Prostate gland (tissue), 2 donors: ENCODE measurements at regions not wholly inside any gene's neighbourhood (a gene's known extent, or its start where the extent isn't known, plus 50 kb on each side); places are given as distances from the start of the nearest gene placed in this dataset.

Experiments
- DNase-seq: peaks from one replicate; pipeline ENCODE4 v3.0.0-alpha.2; 2019; ENCODE audit warnings: low spot score
- H3K27ac ChIP-seq, 2 donors: fragments of 200-600 bp; sonication (generic); 2 replicates each; pipeline ENCODE4 v1.5.1; 2017 to 2019
- H3K27me3 ChIP-seq: fragments of 200-600 bp; sonication (generic); replicated peaks from 2 replicates; pipeline ENCODE4 v1.5.1; 2019; ENCODE audit not compliant: insufficient read depth
- H3K36me3 ChIP-seq, 2 donors: fragments of 200-600 bp; sonication (generic); 1 replicate in 1 of 2; 2 replicates in 1 of 2; pipeline versions ENCODE4 v1.5.1 to v1.8.1; 2017 to 2019
- H3K4me1 ChIP-seq: fragments of 200-600 bp; sonication (generic); replicated peaks from 2 replicates; pipeline ENCODE4 v1.5.1; 2019
- H3K4me3 ChIP-seq, 2 donors: fragments of 200-600 bp; sonication (generic); 2 replicates each; pipeline ENCODE4 v1.5.1; 2017 to 2019
- H3K9me3 ChIP-seq: fragments of 200-600 bp; sonication (generic); 2 replicates; pipeline ENCODE4 v1.5.1; 2017
- POLR2A ChIP-seq: fragments of 450-650 bp; IDR thresholded peaks from one replicate; pipeline ENCODE4 v1.6.1; 2016; ENCODE audit warnings: antibody characterized with exemption, mild to moderate bottlenecking
- POLR2AphosphoS5 ChIP-seq: sonication (generic); formaldehyde crosslinking; IDR thresholded peaks from one replicate; pipeline ENCODE4 v1.6.1; 2017; ENCODE audit warnings: antibody characterized with exemption
- WGBS: methylation state at CpG from one replicate; pipeline ENCODE4 v1.1.5; 2018; 5-methylcytosine and 5-hydroxymethylcytosine counted together
- intact Hi-C: fragments of 100-400 bp; cut with DNase I; formaldehyde crosslinking; loops from one replicate; pipeline ENCODE4 v1.14.2; 2022
- TF ChIP-seq, protein P1 (sequence below), 4 experiments: fragments of 200-600 bp in 2 of 4; fragments of 450-650 bp in 2 of 4; sonication (generic) in 2 of 4; IDR thresholded peaks; 1 replicate in 3 of 4; 2 replicates in 1 of 4; pipeline ENCODE4 v1.5.1; 2016 to 2019; ENCODE audit warnings: antibody characterized with exemption in 4 of 4, mild to moderate bottlenecking in 2 of 4, moderate library complexity in 2 of 4

- Histone ChIP-seq H3K4me3 (no peak overlapping the region), H3K27me3 (no peaks in the 10 kb centered on the region), H3K36me3 (no peaks in the 10 kb centered on the region), H3K9me3 (no peaks in the 10 kb centered on the region), H3K4me1 (no peaks in the 10 kb centered on the region), H3K27ac (no peak overlapping the region)
- intact Hi-C loops = no loop called here
- WGBS = 55% methylated on average over 3 of the region's 3 CpGs
- DNase-seq = no peak
- TF ChIP-seq POLR2AphosphoS5 (no peak), POLR2A (no peak)
- TF ChIP-seq, protein P1, sequence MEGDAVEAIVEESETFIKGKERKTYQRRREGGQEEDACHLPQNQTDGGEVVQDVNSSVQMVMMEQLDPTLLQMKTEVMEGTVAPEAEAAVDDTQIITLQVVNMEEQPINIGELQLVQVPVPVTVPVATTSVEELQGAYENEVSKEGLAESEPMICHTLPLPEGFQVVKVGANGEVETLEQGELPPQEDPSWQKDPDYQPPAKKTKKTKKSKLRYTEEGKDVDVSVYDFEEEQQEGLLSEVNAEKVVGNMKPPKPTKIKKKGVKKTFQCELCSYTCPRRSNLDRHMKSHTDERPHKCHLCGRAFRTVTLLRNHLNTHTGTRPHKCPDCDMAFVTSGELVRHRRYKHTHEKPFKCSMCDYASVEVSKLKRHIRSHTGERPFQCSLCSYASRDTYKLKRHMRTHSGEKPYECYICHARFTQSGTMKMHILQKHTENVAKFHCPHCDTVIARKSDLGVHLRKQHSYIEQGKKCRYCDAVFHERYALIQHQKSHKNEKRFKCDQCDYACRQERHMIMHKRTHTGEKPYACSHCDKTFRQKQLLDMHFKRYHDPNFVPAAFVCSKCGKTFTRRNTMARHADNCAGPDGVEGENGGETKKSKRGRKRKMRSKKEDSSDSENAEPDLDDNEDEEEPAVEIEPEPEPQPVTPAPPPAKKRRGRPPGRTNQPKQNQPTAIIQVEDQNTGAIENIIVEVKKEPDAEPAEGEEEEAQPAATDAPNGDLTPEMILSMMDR (IDR thresholded peaks at IDR 0.05) = no peak
These were observed 145.9 kb upstream of the FAM13C start for GRCh38 chr10:59508296-59508695.

DNA sequence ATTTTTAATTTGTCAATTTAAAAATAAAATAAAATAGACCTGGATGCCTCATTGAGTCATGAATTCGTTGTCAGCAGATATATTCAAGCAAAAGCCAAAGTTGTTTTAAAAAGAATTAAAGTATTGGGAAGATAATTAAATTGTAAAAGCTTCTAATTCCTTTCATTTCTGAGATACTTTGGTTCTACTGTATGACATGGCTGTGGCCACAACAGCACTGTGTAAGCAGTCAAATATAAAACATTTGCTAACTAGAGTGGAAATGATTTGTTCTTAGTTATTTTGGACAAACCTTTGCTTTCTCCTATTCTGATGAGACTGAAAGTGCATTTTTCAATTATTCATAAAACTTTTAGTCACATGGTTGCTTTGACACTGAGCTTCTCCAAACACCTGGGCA is 143.6 kb upstream of the FAM13C start:
- Histone ChIP-seq H3K4me3 (no peak overlapping the region), H3K4me1 (no peaks in the 10 kb centered on the region), H3K27ac (no peak overlapping the region), H3K36me3 (no peaks in the 10 kb centered on the region), H3K9me3 (no peaks in the 10 kb centered on the region), H3K27me3 (no peaks in the 10 kb centered on the region)
- TF ChIP-seq POLR2A (no peak), POLR2AphosphoS5 (no peak)
- TF ChIP-seq, protein P1 (IDR thresholded peaks at IDR 0.05) = no peak
- DNase-seq = no peak
- intact Hi-C loops = no loop called here
- 84% methylated on average over 1 of the region's 1 CpG for WGBS

GRCh38 chr10:59499460-59499859 is 137.1 kb upstream of the FAM13C start:
- TF ChIP-seq, protein P1 (IDR thresholded peaks at IDR 0.05) = no peak
- TF ChIP-seq POLR2AphosphoS5 = no peak
- TF ChIP-seq POLR2A = no peak
- Histone ChIP-seq H3K27me3 (no peaks in the 10 kb centered on the region), H3K4me3 (no peak overlapping the region), H3K4me1 (no peaks in the 10 kb centered on the region), H3K27ac (no peak overlapping the region), H3K36me3 (no peaks in the 10 kb centered on the region), H3K9me3 (no peaks in the 10 kb centered on the region)
- intact Hi-C loops = no loop called here
- no peak for DNase-seq
- 100% methylated on average over 1 of the region's 1 CpG for WGBS

DNA sequence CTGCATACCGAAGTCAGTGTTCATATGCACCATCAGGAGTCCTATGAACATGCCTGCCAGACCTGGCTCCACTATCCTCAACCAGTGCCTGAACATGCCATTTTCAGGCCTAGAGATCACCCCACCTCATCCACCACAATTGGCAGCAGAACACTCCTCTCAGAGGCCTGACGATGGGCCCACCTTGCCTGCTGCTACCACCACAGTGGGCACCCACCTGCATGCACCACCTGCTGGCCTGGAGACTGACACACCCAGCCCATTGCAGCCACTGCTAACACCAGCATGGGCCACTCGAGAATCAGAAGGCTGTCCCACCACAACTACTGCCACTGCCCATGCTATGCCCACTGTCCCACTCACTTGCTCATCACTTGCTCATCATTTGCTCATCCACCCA is 130.7 kb upstream of the FAM13C start:
- intact Hi-C loops = no loop called here
- Histone ChIP-seq H3K4me3 (no peak overlapping the region), H3K27ac (no peak overlapping the region), H3K4me1 (no peaks in the 10 kb centered on the region), H3K27me3 (no peaks in the 10 kb centered on the region), H3K36me3 (no peaks in the 10 kb centered on the region), H3K9me3 (no peaks in the 10 kb centered on the region)
- DNase-seq = no peak
- TF ChIP-seq POLR2AphosphoS5 = no peak
- no peak for TF ChIP-seq POLR2A
- 85% methylated on average over 3 of the region's 3 CpGs for WGBS

GRCh38 chr10:59479426-59479825 is 117.1 kb upstream of the FAM13C start:
- H3K27me3 ChIP-seq = no peaks in the 10 kb centered on the region
- H3K4me1 ChIP-seq = no peaks in the 10 kb centered on the region
- intact Hi-C loops = no loop called here
- no peaks in the 10 kb centered on the region for H3K9me3 ChIP-seq
- TF ChIP-seq POLR2AphosphoS5 (no peak), POLR2A (no peak)
- TF ChIP-seq, protein P1 (IDR thresholded peaks at IDR 0.05) = no peak
- no peak overlapping the region for H3K27ac ChIP-seq
- no peak for DNase-seq
- WGBS = 97% methylated on average over 6 of the region's 6 CpGs
- H3K36me3 ChIP-seq = no peaks in the 10 kb centered on the region
- no peak overlapping the region for H3K4me3 ChIP-seq
